ENCODE measurements at regions not wholly inside any gene's neighbourhood (a gene's known extent, or its start where the extent isn't known, plus 50 kb on each side); places are given as distances from the start of the nearest gene placed in this dataset.

GRCh38 chr13:95352486-95352885 is 51.2 kb upstream of the ABCC4 start:
- Histone ChIP-seq H3K27me3 (no peaks in the 10 kb centered on the region), H3K4me1 (peaks cover 12% of the 10 kb centered on the region), H3K4me2 (no peak overlapping the region), H3K9ac (no peak overlapping the region), H3K79me2 (ENCODE audit: low read depth) (no peaks in the 10 kb centered on the region), H3K27ac (no peak overlapping the region), H3K9me3 (ENCODE audit: low read depth) (no peaks in the 10 kb centered on the region), H3K36me3 (no peaks in the 10 kb centered on the region), H2AFZ (replicated peaks) (no peak overlapping the region), H3K4me3 (no peak overlapping the region), H3F3A (ENCODE audit: low read depth) (peaks cover 12% of the 10 kb centered on the region), H4K20me1 (ENCODE audit: low read depth) (no peaks in the 10 kb centered on the region)
- TF ChIP-seq CTCF (IDR thresholded peaks at IDR 0.05) (no peak), EZH2phosphoT487 (IDR thresholded peaks at IDR 0.05) (no peak), EZH2 (IDR thresholded peaks at IDR 0.05) (no peak)
- Mint-ChIP-seq H3K27me3 (ENCODE audit: insufficient read depth, low read depth) (peaks cover 17% of the 10 kb centered on the region), H3K9me3 (peaks cover 29% of the 10 kb centered on the region), H3K36me3 (peaks cover 7% of the 10 kb centered on the region), H3K4me1 (peaks cover 51% of the 10 kb centered on the region), H3K27ac (peak overlapping the region; percentile 47), H3K4me3 (no peak overlapping the region)
- DNase-seq (ENCODE audit: low spot score) = no peak

- Mint-ChIP-seq H3K4me3 (peak overlapping the region; percentile 47), H3K9me3 (peaks cover 34% of the 10 kb centered on the region), H3K36me3 (peaks cover 10% of the 10 kb centered on the region), H3K27ac (peak overlapping the region; percentile 97), H3K4me1 (peaks cover 64% of the 10 kb centered on the region), H3K27me3 (ENCODE audit: insufficient read depth, low read depth) (peaks cover 11% of the 10 kb centered on the region)
- no peaks in the 10 kb centered on the region for H4K20me1 ChIP-seq (ENCODE audit: low read depth)
- H3K9ac ChIP-seq = no peak overlapping the region
- no peaks in the 10 kb centered on the region for H3K9me3 ChIP-seq (ENCODE audit: low read depth)
- H3K36me3 ChIP-seq = no peaks in the 10 kb centered on the region
- H3K4me2 ChIP-seq = no peak overlapping the region
- TF ChIP-seq CTCF (IDR thresholded peaks at IDR 0.05) (no peak), EZH2phosphoT487 (IDR thresholded peaks at IDR 0.05) (no peak), EZH2 (IDR thresholded peaks at IDR 0.05) (no peak)
- H2AFZ ChIP-seq (replicated peaks) = no peak overlapping the region
- no peaks in the 10 kb centered on the region for H3K27me3 ChIP-seq
- peaks cover 19% of the 10 kb centered on the region for H3F3A ChIP-seq (ENCODE audit: low read depth)
- H3K4me1 ChIP-seq = peaks cover 26% of the 10 kb centered on the region
- no peak overlapping the region for H3K27ac ChIP-seq
- DNase-seq (ENCODE audit: low spot score) = no peak
- H3K4me3 ChIP-seq = no peak overlapping the region
- H3K79me2 ChIP-seq (ENCODE audit: low read depth) = no peaks in the 10 kb centered on the region
Measured at GRCh38 chr13:95354156-95354555, 52.9 kb upstream of the ABCC4 start.

GRCh38 chr13:95354680-95355487 is 53.6 kb upstream of the ABCC4 start:
- no peak overlapping the region for H2AFZ ChIP-seq (replicated peaks)
- peaks cover 19% of the 10 kb centered on the region for H3F3A ChIP-seq (ENCODE audit: low read depth)
- no peaks in the 10 kb centered on the region for H3K79me2 ChIP-seq (ENCODE audit: low read depth)
- peaks cover 29% of the 10 kb centered on the region for H3K4me1 ChIP-seq
- H3K27me3 ChIP-seq = no peaks in the 10 kb centered on the region
- peaks cover 10% of the 10 kb centered on the region for H3K36me3 Mint-ChIP-seq
- TF ChIP-seq EZH2 (IDR thresholded peaks at IDR 0.05) (no peak), CTCF (IDR thresholded peaks at IDR 0.05) (no peak), EZH2phosphoT487 (IDR thresholded peaks at IDR 0.05) (no peak)
- no peak overlapping the region for H3K27ac ChIP-seq
- H3K4me3 ChIP-seq = no peak overlapping the region
- peak overlapping the region; percentile 97 for H3K27ac Mint-ChIP-seq
- peaks cover 70% of the 10 kb centered on the region for H3K4me1 Mint-ChIP-seq
- H3K36me3 ChIP-seq = no peaks in the 10 kb centered on the region
- no peak overlapping the region for H3K9ac ChIP-seq
- H3K4me2 ChIP-seq = peak overlapping the region; percentile 60
- peaks cover 30% of the 10 kb centered on the region for H3K9me3 Mint-ChIP-seq
- H3K9me3 ChIP-seq (ENCODE audit: low read depth) = no peaks in the 10 kb centered on the region
- peaks cover 11% of the 10 kb centered on the region for H3K27me3 Mint-ChIP-seq (ENCODE audit: insufficient read depth, low read depth)
- no peaks in the 10 kb centered on the region for H4K20me1 ChIP-seq (ENCODE audit: low read depth)
- DNase-seq (ENCODE audit: low spot score) = peak; percentile 39
- peak overlapping the region; percentile 47 for H3K4me3 Mint-ChIP-seq

All from neural progenitor cell (in vitro differentiated cells).